Osteocyte (in vitro differentiated cells): ENCODE measurements at regions not wholly inside any gene's neighbourhood (a gene's known extent, or its start where the extent isn't known, plus 50 kb on each side); places are given as distances from the start of the nearest gene placed in this dataset.

ENCODE experiments used
- DNase-seq: peaks from one replicate; pipeline ENCODE4 v3.0.0; 2021; ENCODE audit warnings: mixed read lengths; ENCODE audit not compliant: unreplicated experiment; ENCODE audit errors: extremely low spot score
- H3K27ac Mint-ChIP-seq: one replicate; pipeline ENCODE4 v1.8.0; 2021; ENCODE audit warnings: mild to moderate bottlenecking, mixed read lengths; ENCODE audit not compliant: unreplicated experiment
- H3K27me3 Mint-ChIP-seq: one replicate; pipeline ENCODE4 v1.8.0; 2021; ENCODE audit warnings: mixed read lengths; ENCODE audit not compliant: unreplicated experiment
- H3K36me3 Mint-ChIP-seq: one replicate; pipeline ENCODE4 v1.8.0; 2021; ENCODE audit warnings: mixed read lengths; ENCODE audit not compliant: unreplicated experiment
- H3K4me1 Mint-ChIP-seq: one replicate; pipeline ENCODE4 v1.8.0; 2021; ENCODE audit warnings: mixed read lengths; ENCODE audit not compliant: unreplicated experiment
- H3K4me3 Mint-ChIP-seq: one replicate; pipeline ENCODE4 v1.8.0; 2021; ENCODE audit warnings: mild to moderate bottlenecking, moderate library complexity, mixed read lengths; ENCODE audit not compliant: unreplicated experiment
- H3K9me3 Mint-ChIP-seq: one replicate; pipeline ENCODE4 v1.8.0; 2021; ENCODE audit warnings: mixed read lengths; ENCODE audit not compliant: unreplicated experiment
- CTCF ChIP-seq: fragments of 200-600 bp; sonication (generic); IDR thresholded peaks from 2 replicates; pipeline ENCODE4 v1.5.0; 2021; ENCODE audit warnings: antibody characterized with exemption, mild to moderate bottlenecking, moderate library complexity

- no peaks in the 10 kb centered on the region for H3K27me3 Mint-ChIP-seq
- no peak overlapping the region for H3K4me3 Mint-ChIP-seq
- no peaks in the 10 kb centered on the region for H3K9me3 Mint-ChIP-seq
- peaks cover 88% of the 10 kb centered on the region for H3K4me1 Mint-ChIP-seq
- no peak for TF ChIP-seq CTCF
- no peak for DNase-seq
- H3K36me3 Mint-ChIP-seq, result no peaks in the 10 kb centered on the region
- H3K27ac Mint-ChIP-seq, result peak overlapping the region; percentile 74
These were observed 71.0 kb upstream of the WDR26 start for GRCh38 chr1:224505454-224506093.

- Mint-ChIP-seq H3K9me3 (no peaks in the 10 kb centered on the region), H3K27ac (peak overlapping the region; percentile 74), H3K36me3 (no peaks in the 10 kb centered on the region), H3K4me3 (peak overlapping the region; percentile 24), H3K27me3 (no peaks in the 10 kb centered on the region), H3K4me1 (peaks cover 89% of the 10 kb centered on the region)
- TF ChIP-seq CTCF, result no peak
- no peak for DNase-seq
These were observed 71.7 kb upstream of the WDR26 start for GRCh38 chr1:224506141-224506814.

- Mint-ChIP-seq H3K9me3 (no peaks in the 10 kb centered on the region), H3K27ac (peak overlapping the region; percentile 36)
These were observed 73.3 kb upstream of the WDR26 start for GRCh38 chr1:224507771-224508523.

GRCh38 chr1:224509907-224510306 lies 75.3 kb upstream of the WDR26 start:
- H3K4me3 Mint-ChIP-seq, result no peak overlapping the region
- H3K36me3 Mint-ChIP-seq, result no peaks in the 10 kb centered on the region
- H3K27me3 Mint-ChIP-seq, result no peaks in the 10 kb centered on the region
- DNase-seq, result no peak
- peaks cover 64% of the 10 kb centered on the region for H3K4me1 Mint-ChIP-seq
- no peak for TF ChIP-seq CTCF
- H3K27ac Mint-ChIP-seq, result no peak overlapping the region
- H3K9me3 Mint-ChIP-seq, result no peaks in the 10 kb centered on the region

More at GRCh38 chr1:224507771-224508523, 73.3 kb upstream of the WDR26 start:
- H3K4me1 Mint-ChIP-seq, result peaks cover 75% of the 10 kb centered on the region
- no peak overlapping the region for H3K4me3 Mint-ChIP-seq
- DNase-seq, result no peak
- no peaks in the 10 kb centered on the region for H3K36me3 Mint-ChIP-seq
- no peak for TF ChIP-seq CTCF
- no peaks in the 10 kb centered on the region for H3K27me3 Mint-ChIP-seq
